GM12878 (cell line): ENCODE measurements at regions not wholly inside any gene's neighbourhood (a gene's known extent, or its start where the extent isn't known, plus 50 kb on each side); places are given as distances from the start of the nearest gene placed in this dataset.

ENCODE experiments used
- ATAC-seq: fragments of 200-7000 bp; cut with Tn5 transposase; 3 replicates; pipeline ENCODE4 v1.9.1; 2020; ENCODE audit warnings: mild to moderate bottlenecking, moderate library complexity
- BruUV-seq: library from RNA; stranded (reverse); fragments of 400-500 nt; replicated peaks from 2 replicates; lab custom pipeline; 2021; lab: Mats Ljungman, UMichigan
- CTCF ChIA-PET: fragments of 300-600 bp; sonication (Branson Sonifier 250); formaldehyde crosslinking; extraction: SDS; loops from one replicate; lab custom pipeline; 2021; ENCODE audit warnings: inconsistent platforms; lab: Yijun Ruan, JAX
- POLR2A ChIA-PET: fragments of 350-600 bp; formaldehyde crosslinking; extraction: SDS; loops from one replicate; lab custom pipeline; 2021; ENCODE audit warnings: inconsistent platforms; lab: Charles Lee
- RAD21 ChIA-PET: fragments of 300-600 bp; sonication (Branson Sonifier 250); formaldehyde crosslinking; loops from one replicate; lab custom pipeline; 2023; ENCODE audit warnings: antibody characterized with exemption; ENCODE audit not compliant: unreplicated experiment; lab: Charles Lee
- SMC1A ChIA-PET: fragments of 300-600 bp; sonication (Branson Sonifier 250); formaldehyde crosslinking; loops from one replicate; lab custom pipeline; 2023; ENCODE audit not compliant: unreplicated experiment, uncharacterized antibody; lab: Charles Lee
- DNase-seq: peaks from one replicate; pipeline ENCODE4 v3.0.0-alpha.2; 2011; ENCODE audit warnings: low read depth, low spot score
- FAIRE-seq: peaks from 3 replicates; lab custom pipeline; 2011; peaks lifted over from hg19 to GRCh38; lab: Jason Lieb, UNC
- H2AFZ ChIP-seq: 2 replicates; pipeline ENCODE4 v1.6.0; 2011; ENCODE audit warnings: low read depth, low read length, control low read depth; ENCODE audit not compliant: control insufficient read depth
- H3K27ac ChIP-seq: 2 replicates; pipeline ENCODE4 v1.5.1; 2011; ENCODE audit warnings: control low read depth; ENCODE audit not compliant: control insufficient read depth, insufficient read depth
- H3K27me3 ChIP-seq, 2 experiments: replicated peaks in 1 of 2; 2 replicates each; pipeline versions ENCODE4 v1.6.0 to v1.6.1; 2011; ENCODE audit warnings: low read length in 1 of 2; ENCODE audit not compliant: control insufficient read depth in 2 of 2, insufficient read depth in 2 of 2
- H3K36me3 ChIP-seq, 2 experiments: 2 replicates each; pipeline ENCODE4 v1.5.1; 2011; ENCODE audit warnings: low read length in 1 of 2; ENCODE audit not compliant: control insufficient read depth in 2 of 2, insufficient read depth in 2 of 2
- H3K4me1 ChIP-seq: 2 replicates; pipeline ENCODE4 v1.6.1; 2011; ENCODE audit warnings: mild to moderate bottlenecking, low read length, moderate library complexity, mixed read lengths; ENCODE audit not compliant: control insufficient read depth, insufficient read depth
- H3K4me2 ChIP-seq: 2 replicates; pipeline ENCODE4 v1.6.0; 2011; ENCODE audit warnings: control low read depth; ENCODE audit not compliant: control insufficient read depth, insufficient read depth
- H3K4me3 ChIP-seq: fragments of 200-600 bp; sonication (generic); 2 replicates; pipeline ENCODE4 v1.5.1; 2016
- H3K79me2 ChIP-seq: 2 replicates; pipeline ENCODE4 v1.6.0; 2011; ENCODE audit warnings: low read length; ENCODE audit not compliant: control insufficient read depth, insufficient read depth
- H3K9ac ChIP-seq: 2 replicates; pipeline ENCODE4 v1.8.0; 2011; ENCODE audit warnings: low read length, control low read depth, mixed read lengths; ENCODE audit not compliant: control insufficient read depth, insufficient read depth
- H3K9me3 ChIP-seq: replicated peaks from 3 replicates; pipeline ENCODE4 v1.5.1; 2011; ENCODE audit warnings: mild to moderate bottlenecking, low read length; ENCODE audit not compliant: control insufficient read depth, insufficient read depth
- H4K20me1 ChIP-seq: 2 replicates; pipeline ENCODE4 v1.6.0; 2011; ENCODE audit not compliant: control insufficient read depth, insufficient read depth
- BHLHE40 ChIP-seq, 2 experiments: fragments of 450-650 bp in 1 of 2; IDR thresholded peaks; 2 replicates each; pipeline ENCODE4 v1.6.1; 2011 to 2017; ENCODE audit warnings: low read depth in 2 of 2, borderline replicate concordance in 1 of 2, improper control_type of control experiment in 1 of 2, low read length in 1 of 2, mild to moderate bottlenecking in 1 of 2
- CEBPB ChIP-seq, 2 experiments: fragments of 150-350 bp in 1 of 2; IDR thresholded peaks; 2 replicates each; pipeline ENCODE4 v1.6.1; 2012 to 2014; ENCODE audit warnings: low read depth in 2 of 2, low read length in 2 of 2, borderline replicate concordance in 1 of 2, inconsistent platforms in 1 of 2
- EGR1 ChIP-seq, 2 experiments: IDR thresholded peaks; 1 replicate in 1 of 2; 2 replicates in 1 of 2; pipeline ENCODE4 v1.6.1; 2011 to 2012; ENCODE audit warnings: low read depth in 2 of 2, low read length in 2 of 2, borderline replicate concordance in 1 of 2, mild to moderate bottlenecking in 1 of 2, moderate library complexity in 1 of 2
- EZH2 ChIP-seq: IDR thresholded peaks from 2 replicates; pipeline ENCODE4 v1.6.1; 2012; ENCODE audit warnings: low read depth, mild to moderate bottlenecking, control low read depth, inconsistent platforms, low read length, borderline replicate concordance; ENCODE audit not compliant: control insufficient read depth
- FOXM1 ChIP-seq: IDR thresholded peaks from 2 replicates; pipeline ENCODE4 v1.6.1; 2012; ENCODE audit warnings: low read depth, mild to moderate bottlenecking, inconsistent platforms, low read length, moderate library complexity
- MTA2 ChIP-seq: fragments of 450-650 bp; IDR thresholded peaks from 2 replicates; pipeline ENCODE4 v1.6.1; 2016; ENCODE audit warnings: low read depth, mild to moderate bottlenecking, moderate library complexity
- MXI1 ChIP-seq: fragments of 150-350 bp; IDR thresholded peaks from 2 replicates; pipeline ENCODE4 v1.6.1; 2011; ENCODE audit warnings: low read depth, mild to moderate bottlenecking, inconsistent platforms, low read length, improper control_type of control experiment
- MYB ChIP-seq: fragments of 150-350 bp; IDR thresholded peaks from 2 replicates; pipeline ENCODE4 v1.6.1; 2014; ENCODE audit warnings: mild to moderate bottlenecking, low read depth, low read length, borderline replicate concordance
- NR2F1 ChIP-seq: fragments of 450-650 bp; conservative IDR thresholded peaks from 2 replicates; pipeline ENCODE4 v1.6.1; 2017; ENCODE audit warnings: mild to moderate bottlenecking
- PAX5 ChIP-seq: IDR thresholded peaks from 2 replicates; pipeline ENCODE4 v1.6.1; 2011; ENCODE audit warnings: low read depth, low read length, borderline replicate concordance
- RUNX3 ChIP-seq: IDR thresholded peaks from 2 replicates; pipeline ENCODE4 v1.6.1; 2012; ENCODE audit warnings: low read length, inconsistent platforms
- SREBF2 ChIP-seq: IDR thresholded peaks from 2 replicates; pipeline ENCODE4 v1.6.1; 2012; ENCODE audit warnings: mild to moderate bottlenecking, low read length
- TCF3 ChIP-seq: IDR thresholded peaks from 2 replicates; pipeline ENCODE4 v1.6.1; 2012; ENCODE audit warnings: low read depth, mild to moderate bottlenecking, low read length, borderline replicate concordance; ENCODE audit not compliant: insufficient read depth
- TCF7 ChIP-seq: IDR thresholded peaks from 2 replicates; pipeline ENCODE4 v1.6.1; 2014; ENCODE audit warnings: antibody characterized with exemption, borderline replicate concordance
- WRNIP1 ChIP-seq: IDR thresholded peaks from 2 replicates; pipeline ENCODE4 v1.6.1; 2011; ENCODE audit warnings: low read depth, low read length, improper control_type of control experiment, borderline replicate concordance
- ZNF207 ChIP-seq: fragments of 450-650 bp; IDR thresholded peaks from 2 replicates; pipeline ENCODE4 v1.6.1; 2014; ENCODE audit warnings: antibody characterized with exemption, mild to moderate bottlenecking, borderline replicate concordance
- WGBS: methylation state at CpG from one replicate; pipeline ENCODE4 v1.1.6; 2016; ENCODE audit warnings: low lambda C conversion rate; ENCODE audit not compliant: insufficient replicate concordance, insufficient coverage; ENCODE audit errors: missing lambda C conversion rate; 5-methylcytosine and 5-hydroxymethylcytosine counted together
- in situ Hi-C: fragments of 300-500 bp; cut with MboI; formaldehyde crosslinking; loops from 9 replicates; pipeline ENCODE4 v1.14.3; 2018; ENCODE audit warnings: mixed read lengths
- intact Hi-C: fragments of 100-400 bp; cut with micrococcal nuclease; formaldehyde crosslinking; loops from one replicate; pipeline ENCODE4 v1.14.2; 2022; ENCODE audit not compliant: unreplicated experiment

DNA sequence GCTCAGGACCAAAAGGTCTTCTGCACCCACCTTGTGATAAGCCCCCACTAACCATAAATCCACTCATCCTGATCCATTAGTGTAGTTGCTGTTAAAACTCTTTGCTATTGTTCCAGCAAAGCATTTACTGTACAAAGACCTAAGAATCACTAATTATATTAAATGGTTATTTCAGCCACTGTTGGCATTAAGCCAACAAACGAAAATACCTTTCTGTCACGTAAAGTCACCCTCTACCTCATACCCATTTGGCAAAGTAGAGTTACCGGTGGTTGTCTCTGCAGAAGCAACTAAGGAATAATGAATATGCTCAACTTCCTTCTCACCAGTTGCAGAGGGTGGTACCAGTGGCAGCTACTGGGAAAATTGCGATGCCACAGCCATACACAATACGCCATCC, 224.5 kb downstream of the SP3 start:
- ChIA-PET POLR2A (no interaction called here), CTCF (no interaction called here), SMC1A (no interaction called here), RAD21 (no interaction called here)
- no peak for DNase-seq
- BruUV-seq = no TSS peak
- Histone ChIP-seq H4K20me1 (no peaks in the 10 kb centered on the region), H2AFZ (no peak overlapping the region), H3K4me3 (no peak overlapping the region), H3K4me1 (no peaks in the 10 kb centered on the region), H3K4me2 (no peak overlapping the region), H3K27me3 (peaks cover 0 to 1% of the 10 kb centered on the region in 2 experiments; a peak in 2 of 4 replicates), H3K79me2 (no peaks in the 10 kb centered on the region), H3K9ac (no peak overlapping the region), H3K36me3 (no peaks in the 10 kb centered on the region), H3K9me3 (no peaks in the 10 kb centered on the region), H3K27ac (no peak overlapping the region)
- intact Hi-C loops = no loop called here
- ATAC-seq = no peak
- no peak for FAIRE-seq
- in situ Hi-C loops = no loop called here
- 29% methylated on average over 5 of the region's 5 CpGs for WGBS
- no peak for TF ChIP-seq EGR1 (IDR thresholded peaks at IDR 0.05; ENCODE audit: borderline replicate concordance in 1 of 2, low read depth in 2 of 2, low read length in 2 of 2)
- TF ChIP-seq TCF7 = no peak
- no peak for TF ChIP-seq CEBPB (IDR thresholded peaks at IDR 0.05; ENCODE audit: borderline replicate concordance in 1 of 2, low read depth in 2 of 2, low read length in 2 of 2)
- TF ChIP-seq EZH2 = no peak
- TF ChIP-seq TCF3 = no peak
- TF ChIP-seq ZNF207 = no peak
- no peak for TF ChIP-seq MTA2
- no peak for TF ChIP-seq PAX5
- no peak for TF ChIP-seq WRNIP1
- TF ChIP-seq BHLHE40 (IDR thresholded peaks at IDR 0.05; ENCODE audit: borderline replicate concordance in 1 of 2, low read depth in 2 of 2, low read length in 1 of 2) = no peak
- no peak for TF ChIP-seq FOXM1
- no peak for TF ChIP-seq MXI1
- TF ChIP-seq RUNX3 = no peak
- no peak for TF ChIP-seq NR2F1
- TF ChIP-seq SREBF2 = no peak
- TF ChIP-seq MYB = no peak
